Activated T-helper 1 cell treated with anti-CD3 and anti-CD28 coated beads, Interleukin-12 subunit alpha, Interleukin-12 subunit beta, Interleukin-2, Interleukin-4 antibody, amounts not matched to agents 30 ng/mL and 10 ng/mL and 1 ng/mL, durations not matched to agents 14 hours and 24 hours and 36 hours (primary cell): ENCODE measurements at regions not wholly inside any gene's neighbourhood (a gene's known extent, or its start where the extent isn't known, plus 50 kb on each side); places are given as distances from the start of the nearest gene placed in this dataset.
"Not testable (repeated sequence)": the region's sequence is repeated elsewhere in the genome, so short reads cannot be mapped to it uniquely, and the experiment has no call there.

Experiments
- DNase-seq: peaks from one replicate; pipeline ENCODE4 v3.0.0; 2021; ENCODE audit warnings: low spot score
- H3K27ac Mint-ChIP-seq: one replicate; pipeline ENCODE4 v1.8.0; 2021; ENCODE audit warnings: mild to moderate bottlenecking, mixed read lengths
- H3K27me3 Mint-ChIP-seq: one replicate; pipeline ENCODE4 v1.8.0; 2022; ENCODE audit warnings: mild to moderate bottlenecking, moderate library complexity, mixed read lengths; ENCODE audit not compliant: insufficient read depth
- H3K36me3 Mint-ChIP-seq: one replicate; pipeline ENCODE4 v1.8.0; 2021; ENCODE audit warnings: low read depth, mixed read lengths
- H3K4me1 Mint-ChIP-seq: one replicate; pipeline ENCODE4 v1.8.0; 2021; ENCODE audit warnings: low read depth, mixed read lengths
- H3K4me3 Mint-ChIP-seq: one replicate; pipeline ENCODE4 v1.8.0; 2021; ENCODE audit warnings: mild to moderate bottlenecking, moderate library complexity, mixed read lengths
- H3K9me3 Mint-ChIP-seq: one replicate; pipeline ENCODE4 v1.8.0; 2021; ENCODE audit warnings: mixed read lengths
- intact Hi-C: fragments of 100-400 bp; cut with micrococcal nuclease; formaldehyde crosslinking; loops from one replicate; pipeline ENCODE4 v1.15.1; 2024

GRCh38 chr2:117587310-117587709, 227.2 kb upstream of the DDX18 start:
- no peaks in the 10 kb centered on the region for H3K36me3 Mint-ChIP-seq
- no peaks in the 10 kb centered on the region for H3K27me3 Mint-ChIP-seq
- no peaks in the 10 kb centered on the region for H3K4me1 Mint-ChIP-seq
- peaks cover 4% of the 10 kb centered on the region for H3K9me3 Mint-ChIP-seq
- no peak overlapping the region for H3K4me3 Mint-ChIP-seq
- H3K27ac Mint-ChIP-seq: no peak overlapping the region
- no peak for DNase-seq
- intact Hi-C loops: no loop called here

GRCh38 chr2:117603060-117603459, 211.4 kb upstream of the DDX18 start:
- intact Hi-C loops: no loop called here
- Mint-ChIP-seq H3K4me1 (no peaks in the 10 kb centered on the region), H3K27me3 (no peaks in the 10 kb centered on the region), H3K27ac (no peak overlapping the region), H3K4me3 (no peak overlapping the region), H3K36me3 (no peaks in the 10 kb centered on the region), H3K9me3 (no peaks in the 10 kb centered on the region)
- DNase-seq: no peak

DNA sequence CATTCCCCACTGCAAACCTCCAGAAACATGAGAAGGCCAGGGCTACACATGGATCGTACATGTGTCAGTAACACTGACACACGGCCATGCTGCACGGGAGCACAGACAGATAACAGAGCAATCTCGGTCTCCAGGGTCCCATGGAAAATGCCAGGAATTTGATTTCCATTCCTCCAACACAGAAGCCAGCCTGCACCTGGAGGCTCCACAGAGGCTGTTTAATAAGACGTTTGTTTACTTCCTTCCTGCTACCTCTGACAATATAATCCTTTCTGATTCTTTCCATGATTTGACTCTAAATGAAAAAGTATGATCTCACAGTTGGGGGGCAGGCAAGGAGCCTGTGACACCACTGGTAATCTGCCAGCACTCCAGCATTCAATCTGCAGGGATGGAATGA, 210.9 kb upstream of the DDX18 start:
- no peak for DNase-seq
- H3K36me3 Mint-ChIP-seq: no peaks in the 10 kb centered on the region
- no peak overlapping the region for H3K27ac Mint-ChIP-seq
- intact Hi-C loops: no loop called here
- H3K4me3 Mint-ChIP-seq: no peak overlapping the region
- no peaks in the 10 kb centered on the region for H3K4me1 Mint-ChIP-seq
- no peaks in the 10 kb centered on the region for H3K27me3 Mint-ChIP-seq
- no peaks in the 10 kb centered on the region for H3K9me3 Mint-ChIP-seq

GRCh38 chr2:117607202-117607601, 207.3 kb upstream of the DDX18 start:
- Mint-ChIP-seq H3K9me3 (no peaks in the 10 kb centered on the region), H3K27me3 (no peaks in the 10 kb centered on the region), H3K36me3 (no peaks in the 10 kb centered on the region), H3K4me1 (no peaks in the 10 kb centered on the region), H3K27ac (no peak overlapping the region), H3K4me3 (no peak overlapping the region)
- intact Hi-C loops: no loop called here
- no peak for DNase-seq

DNA sequence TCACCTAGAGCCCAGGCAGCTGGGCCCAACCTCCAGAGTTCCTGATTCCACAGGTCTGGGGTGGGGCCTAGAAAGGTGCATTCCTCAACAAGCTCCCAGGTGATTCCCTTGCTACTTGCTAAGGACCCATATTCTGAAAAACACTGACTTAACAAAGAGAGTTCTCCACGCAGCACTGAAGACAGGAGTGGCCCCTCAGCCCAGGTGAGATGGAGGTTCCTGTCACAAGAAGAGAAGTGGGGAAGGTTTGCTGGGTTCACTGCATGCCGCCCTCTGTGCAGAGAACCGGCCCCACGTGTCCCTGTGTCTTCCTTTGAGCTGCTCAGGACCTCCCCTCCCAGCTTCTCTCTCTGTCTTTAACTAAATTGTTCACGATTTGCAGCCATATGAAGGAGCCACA, 201.4 kb upstream of the DDX18 start:
- no peak for DNase-seq
- H3K9me3 Mint-ChIP-seq: no peaks in the 10 kb centered on the region
- H3K4me3 Mint-ChIP-seq: no peak overlapping the region
- no peaks in the 10 kb centered on the region for H3K36me3 Mint-ChIP-seq
- no peaks in the 10 kb centered on the region for H3K4me1 Mint-ChIP-seq
- no peak overlapping the region for H3K27ac Mint-ChIP-seq
- intact Hi-C loops: no loop called here
- H3K27me3 Mint-ChIP-seq: no peaks in the 10 kb centered on the region

DNA sequence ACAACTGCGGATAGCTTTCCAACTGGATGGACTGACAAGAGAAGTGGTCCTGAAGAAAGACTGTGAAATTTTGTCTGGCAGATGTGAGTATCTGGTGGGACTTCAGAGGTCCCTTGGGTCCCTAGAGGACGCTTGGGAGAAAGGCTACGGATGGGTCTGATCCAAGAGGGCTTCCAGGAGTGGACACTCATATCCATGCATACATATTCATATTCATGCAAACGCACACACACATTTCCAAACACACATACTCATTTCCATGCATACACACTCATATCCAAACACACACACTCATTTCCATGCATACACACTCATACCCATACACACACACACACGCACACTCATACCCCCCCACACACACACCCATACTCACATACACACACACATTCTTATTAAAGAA, 200.2 kb upstream of the DDX18 start:
- Mint-ChIP-seq H3K4me3 (no peak overlapping the region), H3K9me3 (no peaks in the 10 kb centered on the region), H3K4me1 (no peaks in the 10 kb centered on the region), H3K27me3 (no peaks in the 10 kb centered on the region), H3K36me3 (no peaks in the 10 kb centered on the region), H3K27ac (no peak overlapping the region)
- intact Hi-C loops: no loop called here
- DNase-seq: no peak

DNA sequence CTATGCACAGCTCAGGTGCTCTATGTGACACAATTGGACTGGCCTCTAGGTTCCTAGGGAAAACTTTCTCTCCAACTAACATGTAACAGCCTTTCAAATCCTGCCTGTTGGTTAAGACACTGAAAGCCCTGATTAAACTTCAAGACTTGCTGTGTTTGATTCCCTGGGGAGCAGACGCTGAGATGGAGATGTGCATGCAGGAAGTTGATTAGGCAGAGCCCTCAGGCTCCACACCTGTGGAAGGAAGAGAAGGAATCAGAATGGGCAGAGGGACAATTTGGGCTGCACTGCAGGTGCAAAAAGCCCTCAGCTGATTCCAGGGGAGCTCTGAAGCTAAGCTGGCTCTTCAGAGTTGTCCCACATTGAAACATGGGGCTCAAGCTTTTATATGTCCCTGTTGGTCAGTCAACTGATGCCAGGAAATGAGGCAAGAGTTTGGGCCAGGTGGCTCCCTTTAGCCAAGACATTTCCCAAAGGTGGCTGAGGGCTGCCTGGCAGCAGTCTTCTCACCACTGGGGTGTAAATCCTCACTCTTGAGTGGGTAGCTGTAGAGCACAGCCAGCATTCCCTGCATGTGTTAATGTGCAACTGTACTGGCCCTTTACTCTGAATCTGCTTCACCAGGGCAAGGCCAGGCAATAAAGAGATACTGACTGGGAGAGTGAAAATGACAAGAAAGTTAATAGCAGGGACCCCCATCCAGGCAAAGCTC, 199.5 kb upstream of the DDX18 start:
- DNase-seq: no peak
- H3K27ac Mint-ChIP-seq: no peak overlapping the region
- H3K27me3 Mint-ChIP-seq: no peaks in the 10 kb centered on the region
- intact Hi-C loops: no loop called here
- H3K4me3 Mint-ChIP-seq: no peak overlapping the region
- H3K9me3 Mint-ChIP-seq: no peaks in the 10 kb centered on the region
- no peaks in the 10 kb centered on the region for H3K36me3 Mint-ChIP-seq
- no peaks in the 10 kb centered on the region for H3K4me1 Mint-ChIP-seq

- H3K27me3 Mint-ChIP-seq: no peaks in the 10 kb centered on the region
- no peaks in the 10 kb centered on the region for H3K36me3 Mint-ChIP-seq
- H3K4me3 Mint-ChIP-seq: no peak overlapping the region
- no peaks in the 10 kb centered on the region for H3K4me1 Mint-ChIP-seq
- intact Hi-C loops: no loop called here
- no peak overlapping the region for H3K27ac Mint-ChIP-seq
- DNase-seq: no peak
- no peaks in the 10 kb centered on the region for H3K9me3 Mint-ChIP-seq
Observed at GRCh38 chr2:117618607-117619006, 195.9 kb upstream of the DDX18 start.

GRCh38 chr2:117621326-117621725, 193.2 kb upstream of the DDX18 start:
- no peaks in the 10 kb centered on the region for H3K9me3 Mint-ChIP-seq
- H3K4me1 Mint-ChIP-seq: no peaks in the 10 kb centered on the region
- no peak overlapping the region for H3K27ac Mint-ChIP-seq
- no peak for DNase-seq
- H3K27me3 Mint-ChIP-seq: no peaks in the 10 kb centered on the region
- H3K4me3 Mint-ChIP-seq: no peak overlapping the region
- intact Hi-C loops: no loop called here
- H3K36me3 Mint-ChIP-seq: no peaks in the 10 kb centered on the region

DNA sequence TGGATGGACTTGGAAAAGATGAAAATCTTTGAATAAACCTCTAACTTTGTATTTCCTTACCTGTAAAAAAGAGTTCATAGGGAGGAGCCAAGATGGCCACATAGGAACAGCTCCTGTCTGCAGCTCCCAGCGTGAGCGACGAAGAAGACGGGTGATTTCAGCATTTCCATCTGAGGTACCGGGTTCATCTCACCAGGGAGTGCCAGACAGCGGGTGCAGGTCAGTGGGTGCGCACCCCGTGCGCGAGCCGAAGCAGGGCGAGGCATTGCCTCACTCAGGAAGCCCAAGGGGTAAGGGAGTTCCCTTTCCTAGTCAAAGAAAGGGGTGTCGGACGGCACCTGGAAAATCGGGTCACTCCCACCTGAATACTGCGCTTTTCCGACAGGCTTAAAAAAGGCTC, 191.3 kb upstream of the DDX18 start:
- H3K27me3 Mint-ChIP-seq, DNase-seq, H3K9me3 Mint-ChIP-seq, H3K4me3 Mint-ChIP-seq, H3K27ac Mint-ChIP-seq, H3K36me3 Mint-ChIP-seq, intact Hi-C loops, H3K4me1 Mint-ChIP-seq: not testable (repeated sequence)

DNA sequence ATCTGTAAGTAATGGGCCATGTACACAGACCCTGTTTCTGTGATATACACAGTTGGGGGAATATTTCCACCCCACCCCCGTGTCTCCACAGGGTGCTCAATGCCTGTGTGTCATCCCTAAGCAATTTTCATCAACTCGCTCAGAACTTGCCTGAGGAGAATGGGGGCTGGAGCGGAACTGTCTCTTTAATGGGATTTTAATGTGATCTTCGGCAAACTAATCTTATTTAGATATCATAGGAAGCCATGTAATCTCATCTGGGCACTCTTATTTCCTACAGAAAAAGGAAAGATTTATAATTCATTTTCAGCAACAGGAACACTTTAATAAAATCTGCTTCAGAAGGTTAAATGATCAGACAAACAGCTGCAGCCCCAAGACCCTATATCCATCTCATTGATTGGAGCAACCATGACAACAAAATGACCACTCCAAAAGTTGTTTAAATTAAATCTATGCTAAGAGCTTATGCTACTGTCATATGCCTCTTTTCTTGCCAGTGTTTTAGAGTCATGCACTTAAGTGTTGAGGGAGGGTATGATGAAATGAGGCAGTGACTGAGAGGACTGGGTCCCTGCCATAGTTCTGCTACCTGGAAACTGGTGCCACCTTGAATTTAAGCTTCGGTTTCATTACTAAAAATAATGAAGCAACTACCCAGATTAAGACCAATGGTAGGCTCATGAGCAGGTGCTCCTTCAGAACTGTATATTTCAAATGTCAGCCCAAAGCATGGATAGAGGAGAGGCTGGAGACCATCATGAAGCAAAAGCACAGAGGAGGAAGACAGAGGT, 183.1 kb upstream of the DDX18 start:
- Mint-ChIP-seq H3K9me3 (no peaks in the 10 kb centered on the region), H3K4me3 (no peak overlapping the region), H3K4me1 (no peaks in the 10 kb centered on the region), H3K27me3 (no peaks in the 10 kb centered on the region), H3K27ac (no peak overlapping the region), H3K36me3 (no peaks in the 10 kb centered on the region)
- intact Hi-C loops: no loop called here
- no peak for DNase-seq

GRCh38 chr2:117635481-117635880, 179.0 kb upstream of the DDX18 start:
- no peaks in the 10 kb centered on the region for H3K27me3 Mint-ChIP-seq
- no peaks in the 10 kb centered on the region for H3K4me1 Mint-ChIP-seq
- no peaks in the 10 kb centered on the region for H3K9me3 Mint-ChIP-seq
- intact Hi-C loops: no loop called here
- no peaks in the 10 kb centered on the region for H3K36me3 Mint-ChIP-seq
- H3K4me3 Mint-ChIP-seq: no peak overlapping the region
- H3K27ac Mint-ChIP-seq: no peak overlapping the region
- no peak for DNase-seq

- Mint-ChIP-seq H3K36me3 (no peaks in the 10 kb centered on the region), H3K9me3 (no peaks in the 10 kb centered on the region), H3K27me3 (no peaks in the 10 kb centered on the region), H3K4me1 (no peaks in the 10 kb centered on the region), H3K4me3 (no peak overlapping the region), H3K27ac (no peak overlapping the region)
- no peak for DNase-seq
- intact Hi-C loops: no loop called here
Observed at GRCh38 chr2:117639401-117639800, 175.1 kb upstream of the DDX18 start.
